Pancreas (tissue), 10 donors: ENCODE measurements at regions not wholly inside any gene's neighbourhood (a gene's known extent, or its start where the extent isn't known, plus 50 kb on each side); places are given as distances from the start of the nearest gene placed in this dataset.

Experiments
- ATAC-seq, 4 donors: fragments of 200-7000 bp; cut with Tn5 transposase; one replicate each; pipeline versions ENCODE4 v1.8.0 to v1.9.1; 2020; ENCODE audit warnings: mild to moderate bottlenecking in 4 of 4, moderate library complexity in 4 of 4
- DNase-seq, 6 donors: peaks; one replicate each; pipeline ENCODE4 v3.0.0-alpha.2; 2020
- FAIRE-seq: peaks from 2 replicates; lab custom pipeline; 2012; peaks lifted over from hg19 to GRCh38; lab: Jason Lieb, UNC
- H3K27ac ChIP-seq, 4 donors: fragments of 200-600 bp; sonication (generic); 1 replicate in 3 of 4; 2 replicates in 1 of 4; pipeline versions ENCODE4 v1.5.0 to v1.8.0; 2020
- H3K27me3 ChIP-seq, 4 donors: fragments of 200-600 bp; one replicate each; pipeline ENCODE4 v1.8.0; 2021
- H3K36me3 ChIP-seq, 3 donors: fragments of 200-600 bp; sonication (generic) in 1 of 3; one replicate each; pipeline versions ENCODE4 v1.5.0 to v1.8.0; 2020 to 2021
- H3K4me1 ChIP-seq, 3 donors: fragments of 200-600 bp; one replicate each; pipeline ENCODE4 v1.8.0; 2021
- H3K4me3 ChIP-seq, 4 donors: fragments of 200-600 bp; sonication (generic) in 2 of 4; one replicate each; pipeline versions ENCODE4 v1.5.0 to v1.8.0; 2020 to 2021
- H3K9me3 ChIP-seq, 4 donors: fragments of 200-600 bp; one replicate each; pipeline ENCODE4 v1.8.0; 2021
- WGBS, 2 donors: extraction: QIAGEN DNeasy Blood & Tissue Kit; methylation state at CpG; one replicate each; pipeline ENCODE4 v1.1.7; 2013; 5-methylcytosine and 5-hydroxymethylcytosine counted together
- intact Hi-C, 3 donors: fragments of 100-400 bp; cut with DNase I; formaldehyde crosslinking; loops; one replicate each; pipeline versions ENCODE4 v1.11.1 to v1.14.2; 2022
- TF ChIP-seq, protein P1 (sequence below), 4 donors: fragments of 200-600 bp; sonication (generic) in 3 of 4; IDR thresholded peaks; one replicate each; pipeline versions ENCODE4 v1.5.0 to v1.8.0; 2021; ENCODE audit warnings: antibody characterized with exemption in 4 of 4
- donor health status: healthy with polysubstance abuse.
- donor health status: DM: no; HTN: no; CAD: no; lungs with moderate emphysema.
- donor health status: DM: no; HTN: no; CAD: no.
- donor health status: control.
- donor health status: control.
- donor health status: Bipolar disorder and iron deficiency.
- donor health status: DM: yes; HTN: yes; CAD: no.
- donor health status: DM: no; HTN: no; CAD: no.
- donor health status: DM: no; HTN: no; CAD: no.
- donor health status: DM: yes; HTN: yes; CAD: no.

- TF ChIP-seq, protein P1, sequence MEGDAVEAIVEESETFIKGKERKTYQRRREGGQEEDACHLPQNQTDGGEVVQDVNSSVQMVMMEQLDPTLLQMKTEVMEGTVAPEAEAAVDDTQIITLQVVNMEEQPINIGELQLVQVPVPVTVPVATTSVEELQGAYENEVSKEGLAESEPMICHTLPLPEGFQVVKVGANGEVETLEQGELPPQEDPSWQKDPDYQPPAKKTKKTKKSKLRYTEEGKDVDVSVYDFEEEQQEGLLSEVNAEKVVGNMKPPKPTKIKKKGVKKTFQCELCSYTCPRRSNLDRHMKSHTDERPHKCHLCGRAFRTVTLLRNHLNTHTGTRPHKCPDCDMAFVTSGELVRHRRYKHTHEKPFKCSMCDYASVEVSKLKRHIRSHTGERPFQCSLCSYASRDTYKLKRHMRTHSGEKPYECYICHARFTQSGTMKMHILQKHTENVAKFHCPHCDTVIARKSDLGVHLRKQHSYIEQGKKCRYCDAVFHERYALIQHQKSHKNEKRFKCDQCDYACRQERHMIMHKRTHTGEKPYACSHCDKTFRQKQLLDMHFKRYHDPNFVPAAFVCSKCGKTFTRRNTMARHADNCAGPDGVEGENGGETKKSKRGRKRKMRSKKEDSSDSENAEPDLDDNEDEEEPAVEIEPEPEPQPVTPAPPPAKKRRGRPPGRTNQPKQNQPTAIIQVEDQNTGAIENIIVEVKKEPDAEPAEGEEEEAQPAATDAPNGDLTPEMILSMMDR (IDR thresholded peaks at IDR 0.05): no peak
- DNase-seq (no peak), FAIRE-seq (no peak), ATAC-seq (no peak)
- 53 to 71% methylated on average over 7 of the region's 7 CpGs for WGBS, 2 donors
- Histone ChIP-seq H3K36me3 (no peaks in the 10 kb centered on the region), H3K4me1 (no peaks in the 10 kb centered on the region), H3K27ac (no peak overlapping the region), H3K4me3 (no peak overlapping the region), H3K9me3 (no peaks in the 10 kb centered on the region), H3K27me3 (no peaks in the 10 kb centered on the region)
- intact Hi-C loops: no loop called here
These were observed 122.3 kb downstream of the MTRR start for GRCh38 chr5:7991125-7991821.

GRCh38 chr5:7995688-7996294 lies 126.8 kb downstream of the MTRR start:
- DNase-seq: no peak
- 71 to 78% methylated on average over 9 of the region's 9 CpGs for WGBS, 2 donors
- intact Hi-C loops: no loop called here
- Histone ChIP-seq H3K4me1 (no peaks in the 10 kb centered on the region), H3K27ac (no peak overlapping the region), H3K36me3 (no peaks in the 10 kb centered on the region), H3K27me3 (no peaks in the 10 kb centered on the region), H3K4me3 (no peak overlapping the region), H3K9me3 (no peaks in the 10 kb centered on the region)
- FAIRE-seq: no peak
- TF ChIP-seq, protein P1 (IDR thresholded peaks at IDR 0.05): no peak
- no peak for ATAC-seq

DNA sequence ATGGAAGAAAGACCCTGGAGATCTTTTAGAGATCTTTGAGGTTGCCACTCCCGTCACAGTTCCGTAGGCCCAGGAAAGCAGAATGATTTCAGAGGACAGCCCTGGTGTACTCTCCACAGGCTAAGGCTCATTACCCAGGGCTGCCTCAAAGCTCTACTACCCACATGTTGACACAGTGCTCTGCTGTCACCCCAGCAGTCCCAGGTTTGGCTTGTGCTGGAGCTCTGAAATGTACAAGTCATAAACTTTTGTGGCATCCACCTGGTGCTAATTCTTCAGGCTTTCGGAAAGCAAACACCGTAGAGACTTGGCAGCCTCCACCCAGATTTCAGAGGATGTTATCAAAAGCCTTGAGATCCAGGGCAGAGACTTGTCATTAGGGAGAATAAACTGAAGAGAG lies 136.5 kb downstream of the MTRR start:
- DNase-seq: no peak
- H3K27ac ChIP-seq: no peak overlapping the region

DNA sequence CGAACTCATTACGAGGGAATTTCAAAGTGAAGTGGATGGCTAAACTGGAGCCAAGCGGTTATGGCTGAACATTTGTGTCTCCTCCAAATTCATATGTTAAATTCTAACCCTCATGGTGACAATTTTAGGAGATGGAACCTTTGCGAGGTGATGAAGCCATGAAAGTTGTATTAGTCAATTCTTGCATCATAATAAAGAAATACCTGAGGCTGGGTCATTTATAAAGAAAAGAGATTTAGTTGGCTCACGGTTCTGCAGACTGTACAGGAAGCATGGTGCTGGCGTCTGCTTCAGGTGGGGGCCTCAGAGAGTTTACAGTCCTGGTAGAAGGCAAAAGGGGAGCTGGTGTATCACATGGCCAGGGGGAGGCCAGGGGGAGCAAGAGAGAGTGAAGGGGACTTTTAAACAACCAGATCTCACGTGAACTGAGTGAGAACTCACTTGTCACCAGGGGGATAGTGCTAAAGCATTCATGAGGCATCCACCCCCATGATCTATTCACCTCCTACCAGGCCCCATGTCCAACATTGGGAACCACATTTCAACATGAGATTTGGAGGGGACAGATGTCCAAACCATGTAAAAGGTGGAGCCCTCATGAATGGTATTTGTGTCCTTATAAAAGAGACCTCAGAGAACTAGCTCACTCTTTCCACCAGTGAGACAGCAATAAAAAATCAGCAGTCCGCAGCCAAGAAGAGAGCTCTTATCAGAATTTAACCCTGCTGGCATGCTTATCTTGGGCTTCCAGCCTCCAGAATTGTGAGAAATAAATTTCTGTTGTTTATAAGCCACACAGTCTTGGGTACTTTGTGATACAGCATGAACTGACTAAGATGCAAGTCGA lies 143.4 kb downstream of the MTRR start:
- Histone ChIP-seq H3K27ac (no peak overlapping the region), H3K36me3 (no peaks in the 10 kb centered on the region), H3K27me3 (no peaks in the 10 kb centered on the region), H3K4me1 (no peaks in the 10 kb centered on the region), H3K4me3 (no peak overlapping the region), H3K9me3 (no peaks in the 10 kb centered on the region)
- intact Hi-C loops: no loop called here
- ATAC-seq: no peak
- 58 to 71% methylated on average over 9 of the region's 9 CpGs for WGBS, 2 donors
- no peak for FAIRE-seq
- DNase-seq: no peak
- TF ChIP-seq, protein P1 (IDR thresholded peaks at IDR 0.05): no peak

More for the DNA sequence above, 136.5 kb downstream of the MTRR start:
- intact Hi-C loops: no loop called here
- Histone ChIP-seq H3K27me3 (no peaks in the 10 kb centered on the region), H3K36me3 (no peaks in the 10 kb centered on the region), H3K9me3 (no peaks in the 10 kb centered on the region), H3K4me3 (no peak overlapping the region), H3K4me1 (no peaks in the 10 kb centered on the region)
- TF ChIP-seq, protein P1 (IDR thresholded peaks at IDR 0.05): no peak
- ATAC-seq: no peak
- FAIRE-seq: no peak
- WGBS, 2 donors: 94% methylated on average over 4 of the region's 4 CpGs
